Activated naive CD4-positive, alpha-beta T cell treated with anti-CD3 and anti-CD28 coated beads for 36 hours (primary cell): ENCODE measurements at regions not wholly inside any gene's neighbourhood (a gene's known extent, or its start where the extent isn't known, plus 50 kb on each side); places are given as distances from the start of the nearest gene placed in this dataset.
"Not testable (repeated sequence)": the region's sequence is repeated elsewhere in the genome, so short reads cannot be mapped to it uniquely, and the experiment has no call there.

ENCODE experiments used
- CTCF ChIA-PET: fragments of 350-600 bp; sonication (Branson Sonifier 250); formaldehyde crosslinking; loops from one replicate; lab custom pipeline; 2021; ENCODE audit warnings: antibody characterized with exemption; lab: Charles Lee
- DNase-seq: peaks from one replicate; pipeline ENCODE4 v3.0.0-alpha.2; 2020
- H3K27ac Mint-ChIP-seq: one replicate; pipeline ENCODE4 v1.8.0; 2021; ENCODE audit warnings: mild to moderate bottlenecking, mixed read lengths
- H3K27me3 Mint-ChIP-seq: one replicate; pipeline ENCODE4 v1.8.0; 2021; ENCODE audit warnings: low read depth, mixed read lengths
- H3K36me3 Mint-ChIP-seq: one replicate; pipeline ENCODE4 v1.8.0; 2021; ENCODE audit warnings: low read depth, mixed read lengths
- H3K4me1 Mint-ChIP-seq: one replicate; pipeline ENCODE4 v1.8.0; 2021; ENCODE audit warnings: low read depth, mixed read lengths
- H3K4me3 Mint-ChIP-seq: one replicate; pipeline ENCODE4 v1.8.0; 2021; ENCODE audit warnings: mild to moderate bottlenecking, moderate library complexity, mixed read lengths
- H3K9me3 Mint-ChIP-seq: one replicate; pipeline ENCODE4 v1.8.0; 2021; ENCODE audit warnings: mixed read lengths
- intact Hi-C: fragments of 100-400 bp; cut with micrococcal nuclease; formaldehyde crosslinking; loops from one replicate; pipeline ENCODE4 v1.15.1; 2023

- CTCF ChIA-PET: interaction anchor here (0.7 kb wide), 1 partner anchor 34 kb away, joined by 3 read pairs; no protein-coding TSS in a partner anchor
- Mint-ChIP-seq H3K27ac (no peak overlapping the region), H3K36me3 (no peaks in the 10 kb centered on the region), H3K4me3 (no peak overlapping the region), H3K9me3 (peaks cover 9% of the 10 kb centered on the region), H3K27me3 (no peaks in the 10 kb centered on the region), H3K4me1 (no peaks in the 10 kb centered on the region)
- DNase-seq: no peak
- intact Hi-C loops: no loop called here
Measured at GRCh38 chr4:179352221-179352620, 1910.0 kb upstream of the AGA start.

GRCh38 chr4:179353786-179354185 lies 1911.5 kb upstream of the AGA start:
- Mint-ChIP-seq H3K9me3 (peaks cover 6% of the 10 kb centered on the region), H3K27me3 (no peaks in the 10 kb centered on the region), H3K4me3 (no peak overlapping the region), H3K4me1 (no peaks in the 10 kb centered on the region), H3K36me3 (no peaks in the 10 kb centered on the region), H3K27ac (no peak overlapping the region)
- CTCF ChIA-PET: no interaction called here
- DNase-seq: no peak
- intact Hi-C loops: no loop called here

GRCh38 chr4:179361978-179362486 lies 1919.8 kb upstream of the AGA start:
- Mint-ChIP-seq H3K4me3 (no peak overlapping the region), H3K36me3 (no peaks in the 10 kb centered on the region), H3K9me3 (peaks cover 9% of the 10 kb centered on the region), H3K27me3 (no peaks in the 10 kb centered on the region), H3K27ac (no peak overlapping the region), H3K4me1 (no peaks in the 10 kb centered on the region)
- intact Hi-C loops: no loop called here
- CTCF ChIA-PET: no interaction called here
- DNase-seq: no peak

GRCh38 chr4:179365932-179366331 lies 1923.7 kb upstream of the AGA start:
- H3K27me3 Mint-ChIP-seq, H3K9me3 Mint-ChIP-seq, H3K4me1 Mint-ChIP-seq, intact Hi-C loops, H3K36me3 Mint-ChIP-seq, CTCF ChIA-PET, H3K27ac Mint-ChIP-seq, H3K4me3 Mint-ChIP-seq, DNase-seq: not testable (repeated sequence)

GRCh38 chr4:179372242-179372641 lies 1930.0 kb upstream of the AGA start:
- Mint-ChIP-seq H3K9me3 (peaks cover 10% of the 10 kb centered on the region), H3K36me3 (no peaks in the 10 kb centered on the region), H3K4me1 (no peaks in the 10 kb centered on the region), H3K27me3 (no peaks in the 10 kb centered on the region), H3K27ac (no peak overlapping the region), H3K4me3 (no peak overlapping the region)
- CTCF ChIA-PET: no interaction called here
- no peak for DNase-seq
- intact Hi-C loops: no loop called here

GRCh38 chr4:179372746-179373145 lies 1930.5 kb upstream of the AGA start:
- no peaks in the 10 kb centered on the region for H3K27me3 Mint-ChIP-seq
- H3K9me3 Mint-ChIP-seq: peaks cover 10% of the 10 kb centered on the region
- no peaks in the 10 kb centered on the region for H3K36me3 Mint-ChIP-seq
- CTCF ChIA-PET: no interaction called here
- no peak for DNase-seq
- no peak overlapping the region for H3K4me3 Mint-ChIP-seq
- no peaks in the 10 kb centered on the region for H3K4me1 Mint-ChIP-seq
- no peak overlapping the region for H3K27ac Mint-ChIP-seq
- intact Hi-C loops: no loop called here

- H3K4me3 Mint-ChIP-seq, CTCF ChIA-PET, H3K36me3 Mint-ChIP-seq, H3K27me3 Mint-ChIP-seq, H3K9me3 Mint-ChIP-seq, H3K27ac Mint-ChIP-seq, intact Hi-C loops, H3K4me1 Mint-ChIP-seq, DNase-seq: not testable (repeated sequence)
Measured at GRCh38 chr4:179378847-179379246, 1936.6 kb upstream of the AGA start.

GRCh38 chr4:179392787-179393186 lies 1950.5 kb upstream of the AGA start:
- no peaks in the 10 kb centered on the region for H3K36me3 Mint-ChIP-seq
- no peak for DNase-seq
- CTCF ChIA-PET: no interaction called here
- H3K4me3 Mint-ChIP-seq: no peak overlapping the region
- H3K4me1 Mint-ChIP-seq: no peaks in the 10 kb centered on the region
- intact Hi-C loops: no loop called here
- peaks cover 8% of the 10 kb centered on the region for H3K9me3 Mint-ChIP-seq
- H3K27ac Mint-ChIP-seq: no peak overlapping the region
- H3K27me3 Mint-ChIP-seq: no peaks in the 10 kb centered on the region

GRCh38 chr4:179398414-179398813 lies 1956.2 kb upstream of the AGA start:
- intact Hi-C loops: no loop called here
- no peaks in the 10 kb centered on the region for H3K27me3 Mint-ChIP-seq
- peaks cover 11% of the 10 kb centered on the region for H3K9me3 Mint-ChIP-seq
- no peaks in the 10 kb centered on the region for H3K4me1 Mint-ChIP-seq
- no peak overlapping the region for H3K4me3 Mint-ChIP-seq
- no peak for DNase-seq
- no peak overlapping the region for H3K27ac Mint-ChIP-seq
- CTCF ChIA-PET: no interaction called here
- no peaks in the 10 kb centered on the region for H3K36me3 Mint-ChIP-seq

- H3K9me3 Mint-ChIP-seq: peaks cover 11% of the 10 kb centered on the region
- CTCF ChIA-PET: no interaction called here
- no peak for DNase-seq
- no peak overlapping the region for H3K4me3 Mint-ChIP-seq
- no peaks in the 10 kb centered on the region for H3K27me3 Mint-ChIP-seq
- H3K4me1 Mint-ChIP-seq: no peaks in the 10 kb centered on the region
- H3K27ac Mint-ChIP-seq: no peak overlapping the region
- no peaks in the 10 kb centered on the region for H3K36me3 Mint-ChIP-seq
- intact Hi-C loops: no loop called here
Measured at GRCh38 chr4:179399054-179399782, 1957.0 kb upstream of the AGA start.

- H3K27ac Mint-ChIP-seq: no peak overlapping the region
- CTCF ChIA-PET: no interaction called here
- H3K9me3 Mint-ChIP-seq: no peaks in the 10 kb centered on the region
- no peaks in the 10 kb centered on the region for H3K4me1 Mint-ChIP-seq
- H3K27me3 Mint-ChIP-seq: no peaks in the 10 kb centered on the region
- intact Hi-C loops: no loop called here
- H3K4me3 Mint-ChIP-seq: no peak overlapping the region
- H3K36me3 Mint-ChIP-seq: no peaks in the 10 kb centered on the region
- no peak for DNase-seq
Measured at GRCh38 chr4:179415037-179415846, 1973.0 kb upstream of the AGA start.

- intact Hi-C loops: no loop called here
- Mint-ChIP-seq H3K9me3 (no peaks in the 10 kb centered on the region), H3K4me1 (no peaks in the 10 kb centered on the region), H3K27me3 (no peaks in the 10 kb centered on the region), H3K27ac (no peak overlapping the region), H3K36me3 (no peaks in the 10 kb centered on the region), H3K4me3 (no peak overlapping the region)
- DNase-seq: no peak
- CTCF ChIA-PET: no interaction called here
Measured at GRCh38 chr4:179415847-179416223, 1973.6 kb upstream of the AGA start.

GRCh38 chr4:179417357-179417756 lies 1975.1 kb upstream of the AGA start:
- DNase-seq: no peak
- Mint-ChIP-seq H3K4me1 (no peaks in the 10 kb centered on the region), H3K4me3 (no peak overlapping the region), H3K9me3 (no peaks in the 10 kb centered on the region), H3K27ac (no peak overlapping the region), H3K36me3 (no peaks in the 10 kb centered on the region), H3K27me3 (no peaks in the 10 kb centered on the region)
- intact Hi-C loops: no loop called here
- CTCF ChIA-PET: no interaction called here
